ENCODE measurements at regions not wholly inside any gene's neighbourhood (a gene's known extent, or its start where the extent isn't known, plus 50 kb on each side); places are given as distances from the start of the nearest gene placed in this dataset.
A peak's percentile ranks its signal among the peaks of the same experiment; 100 is the strongest.

- DNase-seq, result no peak
These were observed 250.0 kb upstream of the SLC39A10 start for GRCh38 chr2:195406886-195407603.

- DNase-seq, result no peak
These were observed 252.4 kb upstream of the SLC39A10 start for GRCh38 chr2:195404651-195405050.

- DNase-seq, result no peak
These were observed 260.5 kb upstream of the SLC39A10 start for GRCh38 chr2:195396479-195396878.

- peak; percentile 41 for DNase-seq
These were observed 261.7 kb upstream of the SLC39A10 start for GRCh38 chr2:195395362-195395761.

GRCh38 chr2:195392446-195393336 lies 264.3 kb upstream of the SLC39A10 start:
- no peak for DNase-seq

GRCh38 chr2:195390686-195391321 lies 266.2 kb upstream of the SLC39A10 start:
- DNase-seq, result no peak

- DNase-seq, result no peak
These were observed 269.0 kb upstream of the SLC39A10 start for GRCh38 chr2:195388028-195388427.

GRCh38 chr2:195382186-195382585 lies 274.8 kb upstream of the SLC39A10 start:
- no peak for DNase-seq

- no peak for DNase-seq
These were observed 286.7 kb upstream of the SLC39A10 start for GRCh38 chr2:195370167-195370943.

GRCh38 chr2:195369218-195369587 lies 287.8 kb upstream of the SLC39A10 start:
- no peak for DNase-seq

- DNase-seq, result no peak
These were observed 288.5 kb upstream of the SLC39A10 start for GRCh38 chr2:195368249-195369217.

GRCh38 chr2:195367809-195368208 lies 289.2 kb upstream of the SLC39A10 start:
- DNase-seq, result no peak

GRCh38 chr2:195364015-195364965 lies 292.7 kb upstream of the SLC39A10 start:
- peak; percentile 64 for DNase-seq

- DNase-seq, result peak; percentile 51
These were observed 293.5 kb upstream of the SLC39A10 start for GRCh38 chr2:195363496-195363895.

GRCh38 chr2:195360242-195360641 lies 296.8 kb upstream of the SLC39A10 start:
- DNase-seq, result no peak

GRCh38 chr2:195359043-195359735 lies 297.8 kb upstream of the SLC39A10 start:
- DNase-seq, result no peak

GRCh38 chr2:195356920-195357440 lies 300.0 kb upstream of the SLC39A10 start:
- peak; percentile 18 for DNase-seq

GRCh38 chr2:195356026-195356425 lies 301.0 kb upstream of the SLC39A10 start:
- DNase-seq, result no peak

GRCh38 chr2:195352581-195352980 lies 304.4 kb upstream of the SLC39A10 start:
- no peak for DNase-seq

All from fibroblast of skin of back (primary cell).